HG03039 (cell line): ENCODE measurements at regions not wholly inside any gene's neighbourhood (a gene's known extent, or its start where the extent isn't known, plus 50 kb on each side); places are given as distances from the start of the nearest gene placed in this dataset.
"Not testable (repeated sequence)": the region's sequence is repeated elsewhere in the genome, so short reads cannot be mapped to it uniquely, and the experiment has no call there.

Source experiments
- ATAC-seq: cut with Tn5 transposase; IDR thresholded peaks from one replicate; pipeline ENCODE4 v1.9.1; 2021; ENCODE audit warnings: mild to moderate bottlenecking, moderate library complexity; ENCODE audit not compliant: unreplicated experiment

DNA sequence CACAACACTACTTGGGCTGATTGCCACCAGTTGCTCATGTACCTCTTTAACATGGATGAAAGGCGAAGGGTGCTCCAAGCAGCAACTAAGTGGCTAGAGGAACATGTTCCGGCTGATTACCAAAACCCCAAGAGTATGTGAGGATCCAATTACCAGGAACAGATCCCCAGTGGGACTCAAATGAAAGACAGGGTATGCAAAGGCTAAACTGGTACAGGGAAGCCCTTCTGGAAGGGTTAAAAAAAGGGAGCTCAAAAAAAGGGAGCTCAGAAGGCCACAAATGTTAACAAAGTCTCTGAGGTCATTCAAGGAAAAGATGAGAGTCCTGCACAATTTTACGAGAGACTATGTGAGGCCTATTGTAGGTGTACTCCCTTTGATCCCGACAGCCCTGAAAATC, 604.7 kb downstream of the UQCRFS1 start:
- ATAC-seq: no peak

DNA sequence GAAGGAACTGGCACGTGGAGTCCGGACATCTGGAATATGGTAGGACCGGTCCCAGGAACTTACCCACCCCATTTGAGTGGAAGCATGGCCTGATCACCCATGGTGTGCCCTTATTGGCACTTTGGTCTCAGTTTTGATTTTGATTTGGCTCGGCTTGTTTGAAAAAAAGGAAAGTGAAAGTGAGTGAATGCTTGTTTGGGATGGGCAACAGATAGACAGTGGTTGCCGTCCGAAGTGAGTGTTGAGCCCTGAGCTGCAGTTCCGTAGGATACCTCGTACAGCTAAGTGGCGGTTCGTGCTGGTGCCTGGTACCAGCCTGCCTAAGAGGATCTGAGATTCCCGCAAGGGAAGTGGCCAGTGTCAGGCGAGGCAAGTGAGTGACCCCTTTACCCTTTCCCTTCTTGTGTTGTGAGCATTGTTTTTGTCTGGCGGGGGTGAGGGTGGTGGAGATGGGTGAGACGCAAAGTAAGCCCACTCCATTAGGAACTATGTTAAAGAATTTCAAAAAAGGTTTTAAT, 605.8 kb downstream of the UQCRFS1 start:
- no peak for ATAC-seq

DNA sequence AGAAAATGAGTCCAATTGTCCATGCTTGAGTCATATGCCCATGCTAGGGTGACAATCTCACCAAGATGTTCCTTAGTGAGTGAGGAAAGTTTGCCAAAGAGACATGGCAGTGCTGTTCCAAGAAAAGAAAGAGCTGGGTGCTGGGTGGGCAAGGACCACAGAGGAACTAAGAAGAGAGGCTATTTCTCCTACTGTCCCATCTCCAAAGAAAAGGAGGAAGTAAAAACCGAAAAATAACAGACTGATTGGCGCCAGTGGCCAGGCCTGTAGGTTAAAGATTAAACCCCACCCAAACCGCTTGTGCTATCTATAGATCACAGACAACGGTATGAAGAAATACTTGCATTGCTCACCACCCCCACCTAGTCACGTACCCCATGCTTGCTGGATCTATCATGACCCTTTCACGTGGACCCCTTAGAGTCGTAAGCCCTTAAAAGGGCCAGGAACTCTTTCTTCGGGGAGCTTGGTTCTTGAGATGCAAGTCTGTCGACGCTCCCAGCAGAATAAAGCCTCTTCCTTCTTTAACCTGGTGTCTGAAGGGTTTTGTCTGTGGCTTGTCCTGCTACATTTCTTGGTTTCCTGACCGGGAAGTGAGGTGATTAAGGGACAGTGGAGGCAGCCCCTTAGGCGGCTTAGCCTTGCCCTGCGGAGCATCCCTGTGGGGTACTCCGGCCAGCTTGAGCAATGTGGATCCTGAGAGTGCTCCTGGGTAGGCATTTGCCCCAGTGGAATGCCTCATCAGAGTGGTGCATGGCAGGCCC, 606.5 kb downstream of the UQCRFS1 start:
- no peak for ATAC-seq

DNA sequence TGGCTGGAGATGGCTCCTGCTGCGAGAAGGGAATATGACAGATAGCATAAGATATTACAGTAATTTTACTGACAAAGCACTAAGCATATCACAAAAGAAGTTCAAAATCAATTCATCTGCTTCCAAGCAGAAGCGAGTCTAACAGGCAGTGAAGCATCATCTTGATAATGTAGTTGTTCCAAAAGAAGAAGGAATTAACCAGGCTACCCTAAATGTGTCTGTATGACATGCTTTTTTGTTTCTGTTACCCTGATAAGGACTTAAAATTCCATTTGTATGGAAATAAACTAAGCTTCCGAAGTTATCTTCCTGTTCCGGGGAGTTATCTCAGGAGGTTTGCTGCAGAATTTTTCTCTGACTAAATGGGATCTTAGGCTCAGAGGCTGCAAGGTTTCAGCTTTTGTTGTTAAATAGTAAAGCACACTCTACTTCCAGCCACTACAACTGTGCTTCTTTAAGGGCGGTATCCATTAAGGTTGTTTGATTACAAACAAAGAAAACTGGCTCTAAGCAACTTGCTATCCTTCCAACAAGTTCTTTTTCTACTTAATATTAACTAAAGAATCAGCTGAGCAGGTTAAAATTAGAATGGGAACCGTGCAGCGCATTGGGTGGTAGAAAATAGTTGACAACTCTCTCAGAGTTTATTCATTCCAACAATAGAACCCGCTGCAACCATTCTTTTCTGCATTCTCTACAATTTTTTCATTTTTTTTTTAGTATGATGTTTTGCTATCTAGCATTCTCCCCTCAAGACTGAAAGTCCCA, 607.3 kb downstream of the UQCRFS1 start:
- no peak for ATAC-seq

DNA sequence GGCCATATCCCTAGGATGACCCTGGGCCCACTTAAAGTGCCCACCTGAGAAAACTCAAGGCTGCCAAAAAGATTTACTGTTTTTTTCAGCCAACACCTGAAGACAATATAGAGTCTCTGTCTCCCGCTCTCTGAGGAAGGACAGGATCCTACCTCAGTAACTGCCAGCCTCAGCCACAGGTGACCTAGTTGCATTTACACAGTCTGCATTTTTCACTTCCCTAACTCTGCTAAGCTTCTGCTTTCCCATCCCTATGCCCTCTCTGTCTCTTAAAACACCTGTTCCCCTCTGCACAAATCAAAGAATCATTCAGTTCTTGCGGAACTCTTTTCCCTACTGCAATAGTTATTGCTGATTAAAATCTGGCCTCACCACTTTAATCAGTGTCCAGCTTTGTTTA, 609.5 kb downstream of the UQCRFS1 start:
- no peak for ATAC-seq

DNA sequence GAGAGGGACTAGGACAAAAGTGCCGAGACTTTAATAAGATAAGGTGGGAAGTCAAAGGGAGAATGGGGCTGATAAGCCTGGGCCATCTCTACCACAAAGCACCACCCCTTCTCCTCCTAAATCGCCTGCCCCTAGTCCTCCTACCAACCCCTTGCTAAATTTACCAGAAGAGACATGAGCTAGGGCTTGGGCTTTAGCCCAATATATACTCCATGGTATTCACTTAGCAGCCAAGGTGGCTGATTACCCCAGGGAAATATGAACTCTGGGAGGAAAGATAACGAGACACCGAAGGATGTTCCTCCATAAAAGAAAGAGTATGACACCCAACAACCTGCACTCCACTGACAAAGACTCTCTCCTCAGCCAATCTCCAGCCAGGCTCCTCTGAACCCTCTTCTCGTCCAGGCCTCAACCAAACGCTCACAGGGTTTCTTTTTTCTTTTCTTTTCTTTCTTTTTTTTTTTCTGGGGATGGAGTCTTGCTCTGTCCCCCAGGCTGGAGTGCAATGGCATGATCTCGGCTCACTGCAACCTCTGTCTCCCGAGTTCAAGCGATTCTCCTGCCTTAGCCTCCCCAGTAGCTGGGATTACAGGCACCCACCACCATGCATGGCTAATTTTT, 610.2 kb downstream of the UQCRFS1 start:
- no peak for ATAC-seq

DNA sequence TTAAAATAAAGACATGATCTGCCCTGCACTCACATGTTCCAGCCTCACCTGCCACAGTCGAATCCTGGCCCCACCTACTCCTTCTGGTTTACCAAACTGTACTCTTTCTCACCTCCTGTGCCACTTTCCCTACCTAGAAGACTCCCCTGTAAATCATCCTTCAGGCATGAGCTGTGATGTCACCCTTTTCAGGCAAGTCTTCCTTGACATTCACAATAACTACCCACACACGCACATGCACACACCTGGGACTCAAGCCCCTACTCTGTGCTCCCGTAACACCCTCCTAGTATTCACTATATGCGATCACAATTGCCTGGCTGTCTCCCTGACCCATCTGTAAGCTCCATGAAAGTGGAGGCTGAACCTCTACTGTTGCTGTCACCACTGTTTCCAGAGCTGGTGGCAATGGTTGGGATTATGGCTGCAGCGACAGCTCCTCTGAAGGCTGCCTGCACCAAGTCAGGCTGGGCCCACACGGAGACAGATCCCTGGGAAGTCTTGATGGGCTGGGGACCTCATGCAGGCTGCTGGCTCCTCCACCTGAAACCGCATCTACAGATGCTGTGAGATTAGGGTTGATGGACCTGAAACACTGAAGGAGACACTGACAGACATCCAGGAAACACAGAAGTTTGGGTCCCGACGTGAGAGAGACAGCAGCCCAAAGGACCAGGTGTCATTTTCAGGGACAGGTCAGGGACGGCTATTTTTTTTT, 611.1 kb downstream of the UQCRFS1 start:
- no peak for ATAC-seq

DNA sequence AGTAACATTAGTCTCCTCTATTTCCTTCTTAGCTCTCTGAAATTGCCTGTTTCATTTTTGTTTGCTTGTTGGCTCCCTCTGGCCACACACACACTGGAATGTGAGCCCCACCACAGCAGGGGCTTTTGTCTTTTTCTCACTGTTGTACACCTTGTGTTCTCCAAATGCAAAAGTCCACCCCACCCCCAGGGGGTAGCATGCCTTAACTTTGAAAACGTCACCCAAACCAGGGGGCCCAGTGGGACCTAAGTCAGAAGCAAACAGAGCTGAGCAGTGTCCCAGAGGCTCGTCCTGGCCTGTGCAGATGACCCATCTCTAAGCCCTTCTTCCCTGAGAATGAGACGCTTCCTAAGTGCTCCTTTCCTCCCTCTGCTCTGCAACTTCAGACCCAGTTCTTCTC, 614.1 kb downstream of the UQCRFS1 start:
- ATAC-seq: no peak

DNA sequence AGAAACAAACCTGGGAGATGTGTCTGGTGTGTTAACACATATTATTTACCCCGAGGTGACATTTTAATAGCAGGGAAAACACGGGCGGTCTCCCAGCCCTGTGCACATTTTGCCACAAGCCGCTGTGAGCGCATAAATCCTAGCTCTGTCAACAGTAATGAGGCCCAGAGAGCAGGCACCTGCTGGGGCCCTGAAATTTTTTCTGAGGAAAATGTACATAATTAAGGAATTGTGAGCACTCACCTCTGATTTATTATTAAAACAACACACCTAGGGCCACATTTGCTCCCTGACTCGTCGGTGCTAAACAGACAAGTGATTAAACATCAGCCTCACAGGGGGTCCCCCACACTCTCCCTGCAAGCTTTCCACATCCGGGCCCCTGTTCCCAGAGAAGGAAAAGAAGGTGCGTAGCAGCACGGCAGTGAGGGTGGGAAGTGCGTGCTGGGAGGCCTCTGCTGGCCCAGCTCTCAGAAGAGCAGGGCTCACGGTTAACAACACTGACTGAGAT, 616.3 kb downstream of the UQCRFS1 start:
- ATAC-seq: no peak

DNA sequence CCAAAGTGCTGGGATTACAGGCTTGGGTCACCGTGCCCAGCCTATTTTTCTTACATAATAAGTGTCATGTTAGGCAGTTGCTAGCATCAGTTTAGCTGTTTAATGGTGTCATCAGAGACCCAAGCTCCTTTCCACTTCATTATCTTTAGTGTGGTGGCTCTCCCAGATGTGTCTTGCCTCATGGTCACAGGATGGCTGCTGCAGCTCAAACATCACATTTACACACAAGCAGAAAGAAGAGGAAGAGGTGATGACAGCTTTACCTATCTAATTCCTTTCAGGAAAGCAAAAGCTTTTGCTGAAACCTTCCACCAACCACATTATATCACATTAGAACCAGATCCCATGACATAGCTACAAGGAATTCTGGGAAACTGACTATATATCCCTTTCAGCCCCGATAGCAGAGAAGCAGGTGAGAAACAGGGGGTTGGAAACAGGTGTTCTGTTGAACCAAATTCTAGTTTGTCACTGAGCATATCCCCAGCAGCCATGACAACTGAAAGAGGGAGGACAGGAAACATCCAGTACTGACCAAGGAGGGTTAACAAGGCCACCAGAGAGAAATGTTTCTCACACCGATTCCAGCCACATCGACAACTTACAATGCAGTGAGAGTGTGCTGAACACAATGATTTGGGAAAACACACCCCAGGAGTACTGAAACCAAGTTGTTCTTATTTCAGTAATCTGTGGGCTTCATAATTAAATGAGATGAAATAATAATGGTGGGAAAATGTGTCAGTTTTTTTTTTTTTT, 617.0 kb downstream of the UQCRFS1 start:
- ATAC-seq: no peak

DNA sequence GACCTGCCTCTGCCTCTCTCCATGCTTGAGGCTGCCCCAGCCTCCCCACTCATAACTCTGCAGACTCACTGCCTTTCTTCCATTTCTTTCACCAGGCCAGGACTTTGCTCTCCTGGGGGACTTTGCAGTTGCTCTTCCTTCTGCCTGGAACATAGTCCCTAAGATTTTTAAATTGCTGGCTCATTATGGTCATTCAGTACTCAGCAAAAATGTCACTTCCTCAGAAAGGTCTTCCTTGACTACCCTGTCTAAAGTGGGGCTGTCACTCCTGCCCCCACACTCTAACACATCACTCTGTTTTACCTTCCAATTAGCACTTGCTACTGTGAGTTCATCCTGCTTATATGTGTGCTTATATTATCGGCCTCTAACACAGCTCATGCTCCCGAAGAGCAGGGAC, 618.2 kb downstream of the UQCRFS1 start:
- ATAC-seq: no peak

DNA sequence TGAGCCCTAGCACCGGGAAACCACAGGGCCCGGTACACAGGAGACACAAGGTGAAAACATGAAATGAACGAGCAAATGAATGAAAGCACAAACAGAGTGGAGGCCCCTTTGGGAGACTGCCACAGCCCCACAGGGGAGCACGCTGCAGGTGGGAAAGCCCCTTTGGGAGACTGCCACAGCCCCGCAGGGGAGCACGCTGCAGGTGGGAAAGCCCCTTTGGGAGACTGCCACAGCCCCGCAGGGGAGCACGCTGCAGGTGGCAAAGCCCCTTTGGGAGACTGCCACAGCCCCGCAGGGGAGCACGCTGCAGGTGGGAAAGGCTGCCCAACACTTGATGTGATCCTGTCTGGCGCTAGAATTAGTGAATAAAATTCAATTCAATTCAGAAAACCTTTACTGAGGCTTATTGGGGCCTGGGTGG, 623.0 kb downstream of the UQCRFS1 start:
- not testable (repeated sequence) for ATAC-seq

DNA sequence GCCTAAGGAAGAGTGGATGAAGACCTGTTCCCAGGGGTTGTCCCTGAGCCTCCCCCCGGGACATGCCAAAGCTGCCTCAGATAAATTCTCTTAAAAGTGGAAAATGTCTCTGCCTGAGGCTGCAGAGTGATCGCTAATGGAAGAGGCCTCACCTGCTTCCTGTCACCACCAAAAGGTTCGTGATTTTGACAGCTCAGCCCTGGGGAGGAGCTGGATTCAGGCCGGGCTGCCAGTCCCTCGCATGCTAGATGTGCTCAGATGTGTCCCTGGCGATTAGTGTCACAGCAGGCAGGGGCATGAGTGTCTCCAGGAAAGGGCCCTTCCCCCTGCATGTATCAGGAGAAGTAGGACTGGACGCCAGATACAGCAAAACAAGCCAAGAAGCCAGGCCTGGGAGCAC, 626.5 kb downstream of the UQCRFS1 start:
- no peak for ATAC-seq

DNA sequence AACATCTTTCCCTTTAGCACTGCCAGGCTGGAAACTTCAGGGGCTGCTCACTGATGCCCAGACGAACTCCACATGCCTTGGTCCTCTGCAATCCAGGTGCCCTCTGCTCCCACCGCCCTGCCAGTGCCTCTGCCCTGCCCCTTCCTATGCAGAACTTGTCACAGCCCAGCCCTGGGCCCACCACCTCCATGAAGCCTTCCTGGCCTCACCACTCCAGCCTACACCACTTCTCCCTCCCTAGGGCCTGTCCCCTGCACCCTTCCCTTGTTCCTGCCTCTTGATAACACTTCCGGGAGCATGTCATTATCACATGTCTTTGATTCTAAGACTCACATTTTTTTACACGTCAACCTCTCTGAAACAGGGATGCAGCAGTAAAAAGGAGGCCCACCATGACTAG, 627.2 kb downstream of the UQCRFS1 start:
- no peak for ATAC-seq

DNA sequence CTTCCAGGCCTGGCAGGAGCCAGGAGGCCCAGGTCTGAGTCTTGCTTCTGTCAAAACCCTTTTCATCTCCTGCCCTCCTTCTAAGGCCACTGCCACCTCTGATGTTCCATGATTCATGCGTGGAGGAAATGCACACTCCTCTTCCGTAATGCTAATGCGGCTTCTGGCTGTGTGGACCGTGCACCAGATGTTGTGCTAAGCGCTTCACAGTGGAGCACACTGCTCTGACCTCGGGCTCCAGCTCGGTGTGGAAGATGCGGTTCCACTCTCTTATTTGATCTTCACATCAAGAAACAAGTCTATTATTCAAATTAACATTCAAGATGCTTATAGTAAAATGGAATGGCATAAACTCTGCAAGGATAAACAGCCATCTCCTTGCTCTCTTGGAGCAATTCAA, 629.2 kb downstream of the UQCRFS1 start:
- no peak for ATAC-seq

DNA sequence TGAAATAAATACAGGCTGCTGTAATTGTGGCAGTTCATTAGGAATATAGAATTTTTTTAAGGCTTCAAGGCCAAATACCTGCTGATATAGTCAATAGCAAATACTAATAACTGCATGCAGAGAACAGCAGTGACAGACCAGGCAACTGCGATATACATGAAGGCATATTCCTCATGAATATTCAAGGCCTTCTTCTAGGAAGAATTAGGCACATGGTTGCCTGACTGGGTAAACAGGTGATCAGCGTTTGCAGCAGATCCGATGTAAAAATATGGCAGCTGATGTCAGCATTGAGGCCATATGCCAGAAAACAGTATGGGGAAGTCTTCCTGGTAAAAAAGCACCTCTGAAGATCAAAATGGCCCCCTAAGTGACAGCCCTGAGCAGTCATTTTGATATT, 629.7 kb downstream of the UQCRFS1 start:
- no peak for ATAC-seq

DNA sequence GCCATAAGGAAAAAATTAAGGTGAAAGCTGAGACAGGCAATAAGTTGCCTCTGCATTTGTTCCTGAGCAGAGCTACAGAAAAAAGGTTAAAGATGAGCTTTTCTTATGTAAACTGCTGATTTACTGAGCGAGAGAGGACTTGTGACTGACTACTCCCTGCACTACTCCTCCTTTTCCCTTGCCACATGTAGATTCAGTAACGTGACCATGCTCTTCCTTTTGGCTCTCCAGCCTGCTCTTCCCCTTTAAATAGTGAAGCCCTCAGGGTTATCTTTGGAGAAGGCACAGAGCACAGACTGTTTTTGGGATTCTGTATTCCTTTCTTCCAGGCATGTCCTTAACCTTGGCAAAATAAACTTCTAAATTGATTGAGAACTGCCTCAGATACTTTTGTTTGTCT, 630.2 kb downstream of the UQCRFS1 start:
- no peak for ATAC-seq

DNA sequence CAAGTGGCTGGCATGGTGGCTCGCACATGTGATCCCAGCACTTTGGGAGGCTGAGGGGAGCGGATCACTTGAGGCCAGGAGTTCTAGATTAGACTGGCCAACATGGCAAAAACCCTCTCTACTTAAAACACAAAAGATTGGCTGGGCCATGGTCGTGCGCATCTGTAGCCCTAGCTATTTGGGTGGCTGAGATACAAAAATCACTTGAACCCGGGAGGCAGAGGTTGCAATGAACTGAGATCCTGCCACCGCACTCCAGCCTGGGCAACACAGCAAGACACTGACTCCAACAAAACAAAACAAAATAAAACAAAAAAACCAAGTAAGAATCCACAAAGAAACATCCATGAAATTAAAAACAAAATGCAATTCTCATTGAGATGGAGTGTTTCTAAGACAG, 630.6 kb downstream of the UQCRFS1 start:
- ATAC-seq: no peak

DNA sequence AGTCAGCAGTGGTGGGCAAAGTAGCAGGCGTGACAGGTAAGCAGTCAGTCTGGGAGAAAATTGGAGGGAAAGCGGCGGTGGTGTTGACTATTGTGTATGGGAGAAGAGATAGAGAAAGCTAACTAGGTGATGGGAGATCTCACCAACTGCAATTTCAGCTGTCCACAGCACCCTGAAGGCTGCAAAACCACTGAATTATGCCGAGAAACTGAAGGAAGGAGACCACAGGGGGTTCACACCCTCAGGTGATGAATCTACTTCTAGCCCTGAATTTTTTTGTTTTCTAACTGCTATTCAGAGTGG, 631.5 kb downstream of the UQCRFS1 start:
- no peak for ATAC-seq

DNA sequence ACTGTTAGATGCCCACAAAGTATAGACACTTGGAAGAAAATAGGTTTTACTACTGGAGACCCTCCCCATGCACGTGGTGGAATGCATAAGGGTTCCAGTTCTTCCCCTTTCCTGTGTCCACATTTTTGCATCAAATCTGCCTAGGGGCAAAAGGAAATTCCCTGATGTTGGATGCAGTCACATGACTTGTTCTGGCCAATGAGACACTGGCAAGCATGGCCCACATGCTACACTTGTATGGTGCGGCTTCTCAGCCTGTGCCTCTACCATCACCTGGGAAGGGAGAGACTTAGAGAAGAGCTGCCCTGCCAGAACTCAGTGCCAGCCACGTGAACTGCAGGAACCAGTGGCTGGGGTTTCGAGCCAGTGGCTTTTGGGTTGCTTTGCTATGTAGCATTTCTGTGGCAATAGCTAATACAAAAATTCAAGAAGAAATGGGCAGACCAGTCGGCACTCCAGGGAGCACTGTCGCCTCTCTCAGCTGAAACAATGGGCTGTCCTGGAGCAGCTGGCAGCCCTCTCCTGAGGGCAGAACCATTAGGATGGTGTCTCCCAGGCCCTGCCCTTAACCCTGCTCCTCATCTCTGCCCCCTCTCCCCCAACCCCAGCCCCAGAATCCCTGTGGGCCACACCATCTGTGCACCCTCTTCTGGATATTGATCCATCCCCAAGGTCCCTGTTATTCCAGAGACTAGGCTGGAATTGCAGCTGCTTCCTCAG, 634.0 kb downstream of the UQCRFS1 start:
- no peak for ATAC-seq
